GM21825 (cell line): ENCODE measurements at regions not wholly inside any gene's neighbourhood (a gene's known extent, or its start where the extent isn't known, plus 50 kb on each side); places are given as distances from the start of the nearest gene placed in this dataset.

Source experiments
- ATAC-seq: cut with Tn5 transposase; IDR thresholded peaks from one replicate; pipeline ENCODE4 v1.9.1; 2021; ENCODE audit warnings: mild to moderate bottlenecking, moderate library complexity; ENCODE audit not compliant: unreplicated experiment

DNA sequence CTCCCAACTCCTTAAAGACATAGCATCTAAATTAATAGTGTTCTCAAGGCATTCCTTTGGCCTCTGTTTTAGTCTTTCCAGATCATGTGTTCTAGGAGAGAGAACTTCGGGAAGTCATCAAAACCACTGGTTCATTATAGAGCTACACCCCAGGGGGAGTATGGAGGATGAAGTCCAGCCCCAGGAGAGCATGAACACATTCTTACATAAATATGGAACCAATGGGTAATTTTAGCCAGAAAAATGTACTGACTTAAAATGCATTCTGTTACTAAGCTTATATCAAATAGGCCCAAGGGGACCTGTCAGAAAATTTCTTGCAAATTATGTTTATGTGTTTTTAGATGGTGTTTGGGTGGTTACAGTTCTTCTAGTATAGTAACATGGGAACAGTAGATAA, 165.2 kb downstream of the NTMT2 start:
- ATAC-seq, result no peak

DNA sequence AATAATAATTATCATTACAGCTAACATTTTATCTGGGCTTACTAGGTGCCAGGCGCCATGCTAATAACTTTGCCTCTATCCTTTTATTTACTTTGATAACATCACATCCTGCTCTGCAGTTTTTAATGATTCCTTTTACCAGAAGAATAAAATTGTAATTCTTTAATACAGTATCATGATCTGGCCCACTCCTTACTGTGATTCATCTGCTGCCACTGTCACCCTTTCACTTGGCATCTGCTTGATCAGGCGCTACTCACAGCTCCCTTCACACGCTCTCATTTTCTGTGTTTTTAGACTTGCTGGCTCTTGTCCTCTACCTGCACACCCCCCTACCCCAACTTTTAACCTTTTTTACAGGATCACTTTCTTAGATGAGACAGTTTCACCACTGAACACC, 167.5 kb downstream of the NTMT2 start:
- ATAC-seq, result no peak

- no peak for ATAC-seq
These were observed 170.5 kb downstream of the NTMT2 start for GRCh38 chr1:170316270-170316669.

DNA sequence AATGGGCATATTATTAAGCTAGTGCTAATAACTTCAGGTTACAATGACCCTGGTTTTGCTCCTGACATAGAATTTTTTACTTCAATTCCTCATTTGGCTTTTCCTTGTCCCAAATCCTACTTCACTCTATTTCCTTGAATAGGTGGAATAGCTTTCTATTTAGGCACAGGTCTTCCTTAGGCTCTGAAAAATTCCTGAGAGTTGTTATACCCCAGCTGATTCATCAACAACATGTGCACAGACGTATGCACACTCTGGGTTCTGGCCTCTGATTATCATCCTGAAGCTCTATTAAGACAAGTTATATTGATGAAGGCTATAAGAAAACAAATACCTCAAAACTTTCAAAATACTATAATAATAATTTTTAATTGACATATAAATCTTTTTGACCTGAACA, 172.4 kb downstream of the NTMT2 start:
- ATAC-seq, result no peak

DNA sequence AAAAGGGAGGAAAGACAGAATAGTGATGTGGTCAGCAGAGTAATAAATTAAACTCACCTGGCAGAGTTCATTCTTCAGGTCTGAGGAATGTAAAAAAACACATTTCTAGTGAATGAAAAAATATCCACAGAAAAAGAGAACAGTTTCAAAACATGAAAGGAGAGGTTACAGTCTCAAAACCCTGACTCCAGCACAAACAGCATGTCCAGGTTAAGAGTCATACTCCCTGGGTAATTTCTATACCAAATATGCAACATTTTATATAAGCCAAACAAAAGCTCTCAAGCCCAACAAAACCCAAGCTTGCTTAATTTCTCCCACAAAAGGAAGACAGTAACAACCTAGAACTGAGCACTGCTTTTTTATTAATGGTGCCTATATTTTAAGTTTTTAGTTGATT, 173.0 kb downstream of the NTMT2 start:
- ATAC-seq, result no peak

DNA sequence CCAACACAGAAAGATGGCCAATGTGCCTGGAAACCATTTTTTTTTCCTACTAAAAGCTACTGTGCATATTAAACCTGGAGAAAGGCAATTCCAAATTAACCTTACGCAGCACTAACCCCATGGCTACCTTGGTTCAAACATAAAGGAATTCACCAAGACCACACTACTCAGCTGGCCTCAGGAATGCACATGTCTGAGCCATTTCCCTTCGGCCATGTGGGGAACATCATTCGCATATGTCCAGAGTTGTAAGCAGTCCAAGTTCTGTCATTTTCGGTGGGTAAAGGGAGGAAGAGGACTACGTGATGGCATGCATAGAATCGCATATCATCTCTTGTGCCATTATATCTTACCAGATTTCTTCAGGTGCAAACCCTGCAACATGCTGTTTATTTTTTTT, 175.4 kb downstream of the NTMT2 start:
- ATAC-seq, result no peak

- no peak for ATAC-seq
These were observed 180.4 kb downstream of the NTMT2 start for GRCh38 chr1:170326186-170326585.

- ATAC-seq, result no peak
These were observed 187.0 kb downstream of the NTMT2 start for GRCh38 chr1:170332801-170333200.

- ATAC-seq, result no peak
These were observed 191.7 kb downstream of the NTMT2 start for GRCh38 chr1:170337413-170337994.

DNA sequence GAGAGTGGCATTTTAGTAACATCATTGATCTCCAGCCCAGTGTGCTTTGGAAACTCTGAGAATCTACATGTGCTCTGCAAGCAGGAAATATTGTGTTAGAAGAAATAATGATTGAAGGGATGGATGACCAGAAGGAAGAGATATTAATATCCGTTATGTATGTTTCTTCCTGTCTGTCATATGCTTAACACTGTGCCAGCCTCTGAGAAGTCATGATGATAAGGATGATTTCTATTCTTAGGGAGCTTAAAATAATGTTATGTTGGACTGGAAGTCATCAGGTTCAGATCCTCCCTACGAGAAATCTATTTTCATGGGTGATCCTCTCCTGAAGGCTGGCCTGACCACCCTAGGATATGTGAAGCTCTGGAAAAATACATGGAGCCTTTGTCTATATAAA, 192.4 kb upstream of the GORAB start:
- no peak for ATAC-seq

DNA sequence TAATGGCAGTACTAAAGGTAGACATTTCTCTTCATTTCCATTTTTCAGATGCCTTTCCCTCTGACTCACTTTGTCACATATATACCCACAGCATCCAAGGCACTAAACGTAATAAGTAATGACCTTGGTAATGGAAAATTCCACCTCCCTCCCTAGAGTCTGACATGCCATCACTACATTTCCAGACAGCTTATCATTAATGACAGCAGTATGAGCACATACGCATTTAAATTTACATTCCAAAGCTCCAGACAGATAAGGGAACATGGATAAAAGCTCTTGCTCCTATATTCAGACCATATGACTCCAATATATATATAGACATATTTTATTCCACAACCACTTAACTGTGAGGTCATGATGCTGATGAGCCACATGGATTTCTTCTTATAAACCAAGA, 191.7 kb upstream of the GORAB start:
- ATAC-seq, result no peak

- no peak for ATAC-seq
These were observed 180.5 kb upstream of the GORAB start for GRCh38 chr1:170351366-170351946.

GRCh38 chr1:170354246-170354645, 177.7 kb upstream of the GORAB start:
- ATAC-seq, result no peak

DNA sequence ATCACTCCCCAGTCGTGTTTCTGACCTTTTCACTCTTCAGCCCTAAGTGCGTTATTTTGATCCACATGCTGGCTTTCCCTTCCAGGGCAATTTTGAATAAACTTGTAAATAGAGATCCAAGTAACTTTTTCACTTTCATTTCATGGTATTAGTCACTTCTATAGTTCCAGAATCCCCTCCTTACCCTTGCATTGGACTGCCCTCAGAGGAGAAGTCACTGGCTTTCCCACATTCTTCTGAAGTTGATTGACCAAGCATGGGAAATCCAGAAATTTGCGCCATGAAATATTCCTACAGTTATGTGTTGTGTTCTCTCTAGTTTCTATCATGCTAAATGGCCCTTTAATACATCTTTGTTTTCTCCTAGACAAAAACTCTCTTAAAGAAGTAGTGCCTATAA, 177.3 kb upstream of the GORAB start:
- ATAC-seq, result no peak

- no peak for ATAC-seq
These were observed 176.6 kb upstream of the GORAB start for GRCh38 chr1:170355267-170355801.

DNA sequence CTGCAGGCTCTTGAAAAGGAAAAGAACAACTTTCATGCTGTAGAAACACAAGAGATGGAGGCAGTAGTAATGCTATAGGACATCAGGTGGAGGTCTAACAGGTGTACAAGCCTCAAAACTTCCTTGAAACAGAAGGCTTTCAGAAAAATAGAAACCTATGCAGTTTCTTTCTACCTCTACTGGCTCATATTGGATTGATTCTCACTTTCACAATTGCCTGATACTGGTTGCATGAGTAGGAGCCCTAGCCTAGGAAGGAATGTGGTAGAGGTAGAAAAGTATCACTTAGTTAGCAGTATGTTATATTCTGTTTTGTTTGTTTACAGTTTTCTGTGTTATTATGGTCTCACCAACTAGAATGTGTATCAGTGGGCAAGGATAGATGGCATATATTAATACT, 175.4 kb upstream of the GORAB start:
- no peak for ATAC-seq

DNA sequence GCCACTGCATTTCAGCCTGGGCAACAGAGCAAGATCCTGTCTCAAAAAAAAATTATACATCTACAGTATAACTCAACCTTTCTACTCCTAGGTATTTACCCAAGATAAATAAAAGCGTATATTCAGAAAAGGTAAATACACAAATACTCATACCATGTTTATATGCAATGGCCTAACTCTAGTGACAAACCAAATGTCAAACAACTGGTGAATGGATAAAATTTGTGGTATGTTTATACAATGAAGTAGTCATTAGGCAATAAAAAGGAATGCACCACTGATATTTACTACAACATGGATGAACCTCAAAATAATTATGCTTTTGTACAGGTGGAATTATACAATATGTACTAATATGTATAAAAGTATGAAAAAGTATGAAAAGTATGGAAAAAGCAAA, 174.2 kb upstream of the GORAB start:
- no peak for ATAC-seq

- no peak for ATAC-seq
These were observed 171.4 kb upstream of the GORAB start for GRCh38 chr1:170360601-170361000.

DNA sequence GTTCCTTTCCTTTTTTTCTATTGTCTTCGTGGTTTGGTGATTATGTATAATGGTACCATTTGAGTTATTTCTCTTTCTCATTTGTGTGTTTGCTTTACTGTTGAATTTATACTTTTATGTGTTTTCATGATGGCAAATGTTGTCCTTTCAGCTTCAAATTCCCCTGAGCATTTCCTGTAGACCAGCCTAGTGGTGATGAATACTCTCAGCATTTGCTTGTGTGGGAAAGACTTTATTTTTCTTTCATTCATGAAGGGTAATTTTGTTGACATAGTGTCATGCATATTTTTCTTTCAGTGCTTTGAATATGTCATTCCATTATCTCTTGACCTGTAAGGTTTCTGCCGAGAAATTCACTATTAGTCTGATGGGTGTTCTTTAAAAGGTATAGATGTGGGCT, 166.6 kb upstream of the GORAB start:
- ATAC-seq, result no peak

- no peak for ATAC-seq
These were observed 165.0 kb upstream of the GORAB start for GRCh38 chr1:170366980-170367379.

DNA sequence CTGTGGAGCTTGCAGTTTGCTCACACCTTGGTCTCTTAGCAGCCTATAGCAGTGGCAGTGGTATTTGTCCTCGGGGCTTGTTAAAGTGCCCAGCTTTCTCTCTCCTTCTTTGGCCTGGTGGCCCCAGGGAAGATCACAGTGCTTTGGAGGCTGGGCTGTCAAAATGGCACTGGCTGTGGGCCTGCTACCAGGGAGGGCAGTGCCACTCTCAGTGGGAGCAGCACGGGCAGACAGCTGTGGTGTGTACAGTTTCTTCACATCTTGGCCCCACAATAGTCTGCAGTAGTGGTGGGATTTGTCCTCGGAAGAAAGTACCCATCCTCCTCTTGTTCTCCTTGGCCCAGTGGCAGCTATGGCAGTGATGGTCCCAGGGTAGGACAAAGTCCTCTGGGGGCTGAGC, 164.4 kb upstream of the GORAB start:
- no peak for ATAC-seq

GRCh38 chr1:170369000-170369399, 163.0 kb upstream of the GORAB start:
- ATAC-seq, result no peak

GRCh38 chr1:170369417-170369816, 162.5 kb upstream of the GORAB start:
- no peak for ATAC-seq
